OCI-LY3 (cell line): ENCODE measurements at regions not wholly inside any gene's neighbourhood (a gene's known extent, or its start where the extent isn't known, plus 50 kb on each side); places are given as distances from the start of the nearest gene placed in this dataset.

ENCODE experiments used
- H2AFZ ChIP-seq: fragments of 200-600, 300-600 bp; shearing (Covaris generic); 2 replicates; pipeline ENCODE4 v1.6.0; 2014; ENCODE audit warnings: antibody characterized with exemption, low read depth, low read length
- H3K27ac ChIP-seq: fragments of 200-600, 300-600 bp; sonication (generic); 2 replicates; pipeline ENCODE4 v1.5.1; 2014; ENCODE audit warnings: mild to moderate bottlenecking, low read length, moderate library complexity, mixed read lengths
- H3K27me3 ChIP-seq: fragments of 200-600, 300-600 bp; sonication (generic); 2 replicates; pipeline ENCODE4 v1.6.1; 2014; ENCODE audit warnings: low read depth, low read length, mixed read lengths
- H3K36me3 ChIP-seq: fragments of 200-600, 300-600 bp; sonication (generic); replicated peaks from 2 replicates; pipeline ENCODE3; 2014; ENCODE audit warnings: low read depth, low read length, mixed read lengths
- H3K4me1 ChIP-seq: fragments of 300-600, 200-600 bp; sonication (generic); 2 replicates; pipeline ENCODE4 v1.6.1; 2014; ENCODE audit warnings: low read length, mixed read lengths
- H3K4me2 ChIP-seq: fragments of 200-600, 300-600 bp; sonication (generic); 2 replicates; pipeline ENCODE4 v1.6.1; 2014; ENCODE audit warnings: low read length, mixed read lengths
- H3K4me3 ChIP-seq: fragments of 300-600, 200-600 bp; sonication (generic); 2 replicates; pipeline ENCODE4 v1.5.1; 2014; ENCODE audit warnings: antibody characterized with exemption, mild to moderate bottlenecking, low read length, moderate library complexity
- H3K79me2 ChIP-seq: fragments of 300-600, 200-600 bp; shearing (Covaris generic); 2 replicates; pipeline ENCODE4 v1.6.1; 2014; ENCODE audit warnings: mild to moderate bottlenecking, low read length, mixed read lengths
- H3K9ac ChIP-seq: fragments of 300-600, 200-600 bp; shearing (Covaris generic); 2 replicates; pipeline ENCODE4 v1.6.0; 2014; ENCODE audit warnings: mild to moderate bottlenecking, low read length, moderate library complexity
- H3K9me3 ChIP-seq: fragments of 200-600, 300-600 bp; shearing (Covaris generic); 2 replicates; pipeline ENCODE4 v1.6.1; 2014; ENCODE audit warnings: low read length, mixed read lengths; ENCODE audit not compliant: insufficient read depth
- H4K20me1 ChIP-seq: fragments of 200-600, 300-600 bp; sonication (generic); 2 replicates; pipeline ENCODE4 v1.6.1; 2016; ENCODE audit warnings: low read length, mixed read lengths; ENCODE audit not compliant: insufficient read depth
- EZH2phosphoT487 ChIP-seq: fragments of 200-600 bp; shearing (Covaris generic); IDR thresholded peaks from 2 replicates; pipeline ENCODE4 v1.6.1; 2018; ENCODE audit warnings: antibody characterized with exemption, mixed run types, low read depth
- TF ChIP-seq, protein P1 (sequence below): fragments of 200-600, 300-600 bp; sonication (generic); IDR thresholded peaks from 2 replicates; pipeline ENCODE4 v1.5.1; 2014; ENCODE audit warnings: antibody characterized with exemption, low read length, low read depth

- H3K36me3 ChIP-seq = no peaks in the 10 kb centered on the region
- H3K4me2 ChIP-seq = no peak overlapping the region
- no peaks in the 10 kb centered on the region for H3K27me3 ChIP-seq
- H3K9ac ChIP-seq = no peak overlapping the region
- H2AFZ ChIP-seq = no peak overlapping the region
- H3K9me3 ChIP-seq = no peaks in the 10 kb centered on the region
- no peak for TF ChIP-seq EZH2phosphoT487
- TF ChIP-seq, protein P1, sequence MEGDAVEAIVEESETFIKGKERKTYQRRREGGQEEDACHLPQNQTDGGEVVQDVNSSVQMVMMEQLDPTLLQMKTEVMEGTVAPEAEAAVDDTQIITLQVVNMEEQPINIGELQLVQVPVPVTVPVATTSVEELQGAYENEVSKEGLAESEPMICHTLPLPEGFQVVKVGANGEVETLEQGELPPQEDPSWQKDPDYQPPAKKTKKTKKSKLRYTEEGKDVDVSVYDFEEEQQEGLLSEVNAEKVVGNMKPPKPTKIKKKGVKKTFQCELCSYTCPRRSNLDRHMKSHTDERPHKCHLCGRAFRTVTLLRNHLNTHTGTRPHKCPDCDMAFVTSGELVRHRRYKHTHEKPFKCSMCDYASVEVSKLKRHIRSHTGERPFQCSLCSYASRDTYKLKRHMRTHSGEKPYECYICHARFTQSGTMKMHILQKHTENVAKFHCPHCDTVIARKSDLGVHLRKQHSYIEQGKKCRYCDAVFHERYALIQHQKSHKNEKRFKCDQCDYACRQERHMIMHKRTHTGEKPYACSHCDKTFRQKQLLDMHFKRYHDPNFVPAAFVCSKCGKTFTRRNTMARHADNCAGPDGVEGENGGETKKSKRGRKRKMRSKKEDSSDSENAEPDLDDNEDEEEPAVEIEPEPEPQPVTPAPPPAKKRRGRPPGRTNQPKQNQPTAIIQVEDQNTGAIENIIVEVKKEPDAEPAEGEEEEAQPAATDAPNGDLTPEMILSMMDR = no peak
- no peak overlapping the region for H3K4me3 ChIP-seq
- no peaks in the 10 kb centered on the region for H3K79me2 ChIP-seq
- no peaks in the 10 kb centered on the region for H3K4me1 ChIP-seq
- H4K20me1 ChIP-seq = no peaks in the 10 kb centered on the region
- H3K27ac ChIP-seq = no peak overlapping the region
These were observed 399.9 kb downstream of the CDH26 start for GRCh38 chr20:60358101-60358500.

- TF ChIP-seq, protein P1 = no peak
- TF ChIP-seq EZH2phosphoT487 = no peak
- Histone ChIP-seq H3K79me2 (no peaks in the 10 kb centered on the region), H3K9me3 (no peaks in the 10 kb centered on the region), H2AFZ (no peak overlapping the region), H3K36me3 (no peaks in the 10 kb centered on the region), H3K27me3 (no peaks in the 10 kb centered on the region), H3K9ac (no peak overlapping the region), H4K20me1 (no peaks in the 10 kb centered on the region), H3K4me3 (no peak overlapping the region), H3K27ac (no peak overlapping the region), H3K4me2 (no peak overlapping the region), H3K4me1 (no peaks in the 10 kb centered on the region)
These were observed 400.8 kb downstream of the CDH26 start for GRCh38 chr20:60359010-60359409.

GRCh38 chr20:60361761-60362395 lies 403.7 kb downstream of the CDH26 start:
- TF ChIP-seq EZH2phosphoT487 = no peak
- TF ChIP-seq, protein P1 = no peak
- Histone ChIP-seq H3K79me2 (no peaks in the 10 kb centered on the region), H4K20me1 (no peaks in the 10 kb centered on the region), H3K9me3 (no peaks in the 10 kb centered on the region), H3K4me2 (no peak overlapping the region), H3K27ac (no peak overlapping the region), H3K9ac (no peak overlapping the region), H3K4me1 (no peaks in the 10 kb centered on the region), H3K36me3 (no peaks in the 10 kb centered on the region), H2AFZ (no peak overlapping the region), H3K27me3 (peaks cover 8% of the 10 kb centered on the region; the same call in 1 of the 2 replicates), H3K4me3 (no peak overlapping the region)

- no peak overlapping the region for H3K27ac ChIP-seq
- no peak overlapping the region for H3K9ac ChIP-seq
- H3K4me3 ChIP-seq = no peak overlapping the region
- H3K36me3 ChIP-seq = no peaks in the 10 kb centered on the region
- no peaks in the 10 kb centered on the region for H3K4me1 ChIP-seq
- H3K27me3 ChIP-seq = peaks cover 8% of the 10 kb centered on the region; the same call in 1 of the 2 replicates
- no peaks in the 10 kb centered on the region for H4K20me1 ChIP-seq
- no peak overlapping the region for H2AFZ ChIP-seq
- TF ChIP-seq EZH2phosphoT487 = no peak
- TF ChIP-seq, protein P1 = no peak
- no peak overlapping the region for H3K4me2 ChIP-seq
- H3K9me3 ChIP-seq = no peaks in the 10 kb centered on the region
- H3K79me2 ChIP-seq = no peaks in the 10 kb centered on the region
These were observed 404.3 kb downstream of the CDH26 start for GRCh38 chr20:60362531-60362930.
